Sigmoid colon (tissue), 6 donors: ENCODE measurements at regions not wholly inside any gene's neighbourhood (a gene's known extent, or its start where the extent isn't known, plus 50 kb on each side); places are given as distances from the start of the nearest gene placed in this dataset.

Experiments used
- DNase-seq: peaks from one replicate; pipeline ENCODE4 v3.0.0-alpha.2; 2019
- H3K27ac ChIP-seq, 4 donors: fragments of 200-600 bp; sonication (generic); one replicate each; pipeline ENCODE4 v1.5.1; 2016 to 2019; ENCODE audit warnings: mild to moderate bottlenecking in 1 of 4
- H3K27me3 ChIP-seq, 3 donors: fragments of 200-600 bp; sonication (generic); one replicate each; pipeline ENCODE4 v1.5.1; 2019; ENCODE audit warnings: mild to moderate bottlenecking in 1 of 3
- H3K36me3 ChIP-seq, 4 donors: fragments of 200-600 bp; sonication (generic); one replicate each; pipeline ENCODE4 v1.5.1; 2016 to 2019
- H3K4me1 ChIP-seq, 4 donors: fragments of 200-600 bp; sonication (generic); one replicate each; pipeline ENCODE4 v1.5.1; 2017 to 2019
- H3K4me3 ChIP-seq, 4 donors: fragments of 200-600 bp; sonication (generic); one replicate each; pipeline ENCODE4 v1.5.1; 2017 to 2019; ENCODE audit warnings: mild to moderate bottlenecking in 2 of 4, moderate library complexity in 1 of 4
- H3K9me3 ChIP-seq, 4 donors: fragments of 200-600 bp in 3 of 4; sonication (generic) in 3 of 4; one replicate each; pipeline versions ENCODE4 v1.5.1 to v1.6.1; 2013 to 2019
- EP300 ChIP-seq, 4 donors: sonication (generic); formaldehyde crosslinking; IDR thresholded peaks; one replicate each; pipeline ENCODE4 v1.6.1; 2017; ENCODE audit warnings: antibody characterized with exemption in 4 of 4
- POLR2A ChIP-seq, 2 donors: fragments of 450-650 bp; IDR thresholded peaks; one replicate each; pipeline ENCODE4 v1.6.1; 2016; ENCODE audit warnings: antibody characterized with exemption in 2 of 2, mild to moderate bottlenecking in 2 of 2, moderate library complexity in 2 of 2
- POLR2AphosphoS5 ChIP-seq, 4 donors: sonication (generic); formaldehyde crosslinking; IDR thresholded peaks; one replicate each; pipeline ENCODE4 v1.6.1; 2017; ENCODE audit warnings: antibody characterized with exemption in 4 of 4
- WGBS, 2 donors: extraction: QIAGEN DNeasy Blood & Tissue Kit; methylation state at CpG; one replicate each; pipeline ENCODE4 v1.1.7; 2013; 5-methylcytosine and 5-hydroxymethylcytosine counted together
- intact Hi-C: fragments of 100-400 bp; cut with DNase I; formaldehyde crosslinking; loops from one replicate; pipeline ENCODE4 v1.15.1; 2023
- TF ChIP-seq, protein P1 (sequence below), 4 experiments: fragments of 450-650 bp in 3 of 4; fragments of 200-600 bp in 1 of 4; IDR thresholded peaks; one replicate each; pipeline ENCODE4 v1.5.1; 2016 to 2019; ENCODE audit warnings: antibody characterized with exemption in 4 of 4, mild to moderate bottlenecking in 3 of 4, moderate library complexity in 2 of 4
- donor health status: healthy with polysubstance abuse.
- donor health status: healthy.

DNA sequence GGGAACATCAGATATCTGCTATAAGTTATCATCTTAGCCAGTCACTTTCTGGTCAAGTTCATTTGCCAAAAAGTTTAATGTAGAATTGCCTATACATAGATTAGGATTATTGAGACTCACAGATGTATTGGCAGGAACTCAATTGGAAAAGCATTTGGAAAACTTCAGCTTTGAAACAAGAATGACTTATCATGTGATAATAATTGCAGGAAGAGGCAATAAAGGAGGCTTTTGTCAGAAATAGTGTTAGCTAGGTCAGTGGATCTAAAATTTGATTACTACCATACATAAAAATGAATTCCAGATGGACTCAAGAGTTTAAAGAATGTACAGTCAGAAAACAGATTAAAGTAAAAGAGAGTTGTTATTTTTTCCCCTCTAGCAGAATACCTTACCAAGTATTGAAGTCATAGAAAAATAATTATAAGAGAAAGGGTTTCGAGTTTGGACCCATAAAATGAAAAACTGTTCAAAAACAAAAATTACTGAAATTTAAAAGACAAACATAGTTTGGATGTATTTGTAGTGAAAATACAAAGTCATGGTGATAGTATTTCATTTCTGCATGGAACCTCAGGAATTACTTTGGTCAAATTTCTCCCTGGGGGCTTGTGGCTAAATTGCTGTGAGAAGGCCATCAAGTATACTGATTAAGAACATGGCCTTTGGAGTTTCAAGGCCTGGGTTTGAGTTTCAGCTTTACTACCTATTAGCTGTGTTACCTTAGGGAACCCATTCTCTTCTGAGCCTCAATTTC lies 159.9 kb downstream of the TMEM38B start:
- 75 to 90% methylated on average over 1 of the region's 1 CpG for WGBS, 2 donors
- no peak overlapping the region for H3K4me3 ChIP-seq
- intact Hi-C loops: no loop called here
- H3K36me3 ChIP-seq: no peaks in the 10 kb centered on the region
- no peaks in the 10 kb centered on the region for H3K27me3 ChIP-seq
- no peak overlapping the region for H3K27ac ChIP-seq
- DNase-seq: no peak
- no peak for TF ChIP-seq POLR2AphosphoS5 (IDR thresholded peaks at IDR 0.05)
- TF ChIP-seq EP300 (IDR thresholded peaks at IDR 0.05): no peak
- TF ChIP-seq, protein P1, sequence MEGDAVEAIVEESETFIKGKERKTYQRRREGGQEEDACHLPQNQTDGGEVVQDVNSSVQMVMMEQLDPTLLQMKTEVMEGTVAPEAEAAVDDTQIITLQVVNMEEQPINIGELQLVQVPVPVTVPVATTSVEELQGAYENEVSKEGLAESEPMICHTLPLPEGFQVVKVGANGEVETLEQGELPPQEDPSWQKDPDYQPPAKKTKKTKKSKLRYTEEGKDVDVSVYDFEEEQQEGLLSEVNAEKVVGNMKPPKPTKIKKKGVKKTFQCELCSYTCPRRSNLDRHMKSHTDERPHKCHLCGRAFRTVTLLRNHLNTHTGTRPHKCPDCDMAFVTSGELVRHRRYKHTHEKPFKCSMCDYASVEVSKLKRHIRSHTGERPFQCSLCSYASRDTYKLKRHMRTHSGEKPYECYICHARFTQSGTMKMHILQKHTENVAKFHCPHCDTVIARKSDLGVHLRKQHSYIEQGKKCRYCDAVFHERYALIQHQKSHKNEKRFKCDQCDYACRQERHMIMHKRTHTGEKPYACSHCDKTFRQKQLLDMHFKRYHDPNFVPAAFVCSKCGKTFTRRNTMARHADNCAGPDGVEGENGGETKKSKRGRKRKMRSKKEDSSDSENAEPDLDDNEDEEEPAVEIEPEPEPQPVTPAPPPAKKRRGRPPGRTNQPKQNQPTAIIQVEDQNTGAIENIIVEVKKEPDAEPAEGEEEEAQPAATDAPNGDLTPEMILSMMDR (IDR thresholded peaks at IDR 0.05): no peak
- TF ChIP-seq POLR2A (IDR thresholded peaks at IDR 0.05): no peak
- peaks cover 0 to 2% (median 0%) of the 10 kb centered on the region in 4 donors for H3K9me3 ChIP-seq
- H3K4me1 ChIP-seq: no peaks in the 10 kb centered on the region

DNA sequence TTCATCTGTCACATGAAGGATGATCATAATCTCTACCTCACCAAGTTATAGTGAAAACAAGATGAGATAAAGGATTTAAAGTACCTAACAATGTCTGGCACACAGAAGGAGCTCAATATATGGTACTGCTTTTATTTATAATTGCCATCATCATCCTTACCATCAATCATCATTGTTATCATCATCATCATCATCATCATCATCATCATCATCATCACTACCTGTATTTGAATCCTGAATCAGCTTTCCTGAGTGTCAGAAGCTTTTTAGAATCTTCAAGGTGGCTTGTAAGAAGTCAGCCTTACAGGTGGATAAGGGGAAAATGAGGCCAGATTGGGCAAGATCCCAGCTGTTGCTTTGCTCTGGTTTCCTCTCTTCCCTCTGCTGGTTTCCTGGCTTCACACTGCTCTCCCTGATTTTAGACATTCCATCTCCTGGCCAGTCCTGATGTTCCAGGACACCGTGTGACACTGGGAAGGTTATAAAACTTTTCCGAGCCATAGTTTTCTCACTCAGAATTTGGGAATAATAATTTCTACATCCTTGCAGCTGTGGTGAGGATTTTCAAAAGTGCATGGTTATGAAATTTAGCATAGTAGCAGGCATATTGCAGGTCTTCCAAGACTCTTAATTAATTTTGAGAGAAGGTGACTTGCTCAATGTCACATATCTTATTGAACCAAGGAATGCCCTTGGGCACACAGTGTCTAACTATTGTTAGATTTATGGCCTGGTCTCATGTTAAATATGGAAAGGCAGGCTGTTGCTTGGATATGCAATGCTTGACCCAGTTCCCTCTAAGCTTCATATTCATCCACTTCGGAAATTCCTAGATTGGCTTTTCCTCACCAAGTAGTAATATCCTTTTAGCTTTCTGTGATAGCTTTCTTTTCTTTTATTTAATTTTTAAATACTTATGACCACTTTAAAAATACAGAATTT lies 160.7 kb downstream of the TMEM38B start:
- peaks cover 0 to 2% (median 0%) of the 10 kb centered on the region in 4 donors for H3K9me3 ChIP-seq
- no peaks in the 10 kb centered on the region for H3K27me3 ChIP-seq
- WGBS, 2 donors: 81 to 90% methylated on average over 3 of the region's 3 CpGs
- no peak overlapping the region for H3K27ac ChIP-seq
- H3K36me3 ChIP-seq: no peaks in the 10 kb centered on the region
- intact Hi-C loops: no loop called here
- TF ChIP-seq EP300 (IDR thresholded peaks at IDR 0.05) (no peak), POLR2A (IDR thresholded peaks at IDR 0.05) (no peak)
- no peak for DNase-seq
- no peak overlapping the region for H3K4me3 ChIP-seq
- H3K4me1 ChIP-seq: no peaks in the 10 kb centered on the region

DNA sequence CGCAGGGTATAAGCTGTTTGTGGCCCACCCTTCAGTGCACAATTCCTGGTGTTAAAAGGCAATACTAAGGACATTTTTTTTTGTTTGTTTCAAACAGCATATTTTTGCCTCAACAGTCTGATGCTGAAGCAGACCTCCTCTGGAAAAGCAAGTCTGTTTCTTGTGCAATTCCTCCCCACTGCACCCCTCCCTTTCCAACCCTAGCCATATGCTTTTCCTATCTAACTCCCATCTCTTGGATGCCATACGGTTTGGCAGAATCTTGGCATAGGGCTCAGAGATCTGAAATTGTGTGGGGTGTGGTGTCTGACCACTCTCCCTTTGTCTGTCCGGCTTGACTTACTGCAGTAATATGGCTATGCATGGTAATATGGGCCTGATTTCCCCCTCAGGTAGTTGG lies 161.6 kb downstream of the TMEM38B start:
- 92 to 93% methylated on average over 3 of the region's 3 CpGs for WGBS, 2 donors
- H3K36me3 ChIP-seq: no peaks in the 10 kb centered on the region
- H3K4me1 ChIP-seq: no peaks in the 10 kb centered on the region
- no peak for TF ChIP-seq POLR2AphosphoS5 (IDR thresholded peaks at IDR 0.05)
- TF ChIP-seq EP300 (IDR thresholded peaks at IDR 0.05): no peak
- TF ChIP-seq, protein P1 (IDR thresholded peaks at IDR 0.05): no peak
- intact Hi-C loops: no loop called here
- H3K4me3 ChIP-seq: no peak overlapping the region
- H3K9me3 ChIP-seq: peaks cover 0 to 2% (median 0%) of the 10 kb centered on the region in 4 donors
- H3K27ac ChIP-seq: no peak overlapping the region
- DNase-seq: no peak
- H3K27me3 ChIP-seq: no peaks in the 10 kb centered on the region

DNA sequence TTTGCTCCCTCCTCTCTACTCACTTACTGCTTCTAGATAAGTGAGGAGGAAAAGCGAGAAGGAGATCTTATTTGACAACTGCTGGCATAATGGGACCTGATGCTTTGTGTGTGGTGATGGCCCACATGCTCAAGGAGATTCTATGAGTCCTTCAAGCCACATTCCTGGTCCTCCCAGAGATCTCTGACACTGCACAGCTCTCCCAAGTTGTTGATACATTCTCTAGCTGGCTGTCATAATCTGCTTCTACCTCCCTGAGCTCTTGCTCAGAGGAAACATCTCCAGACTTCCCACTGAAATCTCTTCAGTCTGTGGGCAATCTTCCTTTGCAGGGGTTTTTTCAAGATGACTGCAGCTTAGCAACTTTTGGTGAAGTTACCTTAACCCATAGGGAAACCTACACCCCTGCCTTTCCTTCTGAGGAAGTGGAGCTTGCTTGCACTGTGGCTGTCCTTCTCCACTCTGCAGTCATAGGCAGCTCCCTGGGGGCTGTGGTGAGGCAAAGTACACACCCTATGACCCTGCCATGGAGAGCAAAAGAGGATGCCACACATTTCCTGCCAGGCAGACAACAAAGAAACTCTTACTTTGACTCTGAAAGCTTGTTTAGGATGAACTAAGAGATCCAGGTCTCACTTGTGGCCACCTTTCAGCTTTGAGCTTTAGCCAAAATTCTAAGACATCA lies 163.8 kb downstream of the TMEM38B start:
- intact Hi-C loops: no loop called here
- no peak overlapping the region for H3K4me3 ChIP-seq
- H3K36me3 ChIP-seq: no peaks in the 10 kb centered on the region
- TF ChIP-seq EP300 (IDR thresholded peaks at IDR 0.05): no peak
- TF ChIP-seq, protein P1 (IDR thresholded peaks at IDR 0.05): no peak
- H3K4me1 ChIP-seq: no peaks in the 10 kb centered on the region
- 87 to 95% methylated on average over 1 of the region's 1 CpG for WGBS, 2 donors
- H3K27me3 ChIP-seq: no peaks in the 10 kb centered on the region
- peaks cover 0 to 2% (median 0%) of the 10 kb centered on the region in 4 donors for H3K9me3 ChIP-seq
- DNase-seq: no peak
- no peak overlapping the region for H3K27ac ChIP-seq

DNA sequence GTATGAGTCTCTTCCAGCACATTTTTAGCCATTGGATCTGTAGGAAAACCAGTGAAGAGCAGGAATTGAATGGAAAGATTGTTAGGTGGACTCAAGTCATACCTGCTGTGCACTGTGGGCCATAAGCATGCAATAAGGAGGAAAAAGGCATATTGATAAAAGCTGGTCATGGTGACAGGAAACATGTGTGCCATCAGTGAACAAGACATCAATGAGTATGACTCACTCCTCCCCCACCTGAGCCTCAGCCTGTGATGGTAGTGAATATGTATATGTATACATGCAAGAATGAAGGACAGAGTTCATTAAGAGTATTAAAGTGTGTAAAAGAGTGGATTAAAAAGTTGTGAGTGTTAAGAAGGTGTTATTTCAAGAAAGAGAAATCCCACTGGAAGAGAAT lies 164.5 kb downstream of the TMEM38B start:
- intact Hi-C loops: no loop called here
- H3K36me3 ChIP-seq: no peaks in the 10 kb centered on the region

More for the DNA sequence above, 164.5 kb downstream of the TMEM38B start:
- no peak overlapping the region for H3K27ac ChIP-seq
- H3K4me3 ChIP-seq: no peak overlapping the region
- no peaks in the 10 kb centered on the region for H3K4me1 ChIP-seq
- peaks cover 0 to 2% (median 0%) of the 10 kb centered on the region in 4 donors for H3K9me3 ChIP-seq
- H3K27me3 ChIP-seq: no peaks in the 10 kb centered on the region
- no peak for DNase-seq
- TF ChIP-seq, protein P1 (IDR thresholded peaks at IDR 0.05): no peak
- TF ChIP-seq EP300 (IDR thresholded peaks at IDR 0.05) (no peak), POLR2AphosphoS5 (IDR thresholded peaks at IDR 0.05) (no peak), POLR2A (IDR thresholded peaks at IDR 0.05) (no peak)
